ENCODE measurements at regions not wholly inside any gene's neighbourhood (a gene's known extent, or its start where the extent isn't known, plus 50 kb on each side); places are given as distances from the start of the nearest gene placed in this dataset.
"Not testable (repeated sequence)": the region's sequence is repeated elsewhere in the genome, so short reads cannot be mapped to it uniquely, and the experiment has no call there.

GRCh38 chr13:65273811-65274420, 1956.2 kb downstream of the PCDH9 start:
- not testable (repeated sequence) for DNase-seq

- no peak for DNase-seq
These were observed 1962.1 kb downstream of the PCDH9 start for GRCh38 chr13:65268009-65268408.

DNA sequence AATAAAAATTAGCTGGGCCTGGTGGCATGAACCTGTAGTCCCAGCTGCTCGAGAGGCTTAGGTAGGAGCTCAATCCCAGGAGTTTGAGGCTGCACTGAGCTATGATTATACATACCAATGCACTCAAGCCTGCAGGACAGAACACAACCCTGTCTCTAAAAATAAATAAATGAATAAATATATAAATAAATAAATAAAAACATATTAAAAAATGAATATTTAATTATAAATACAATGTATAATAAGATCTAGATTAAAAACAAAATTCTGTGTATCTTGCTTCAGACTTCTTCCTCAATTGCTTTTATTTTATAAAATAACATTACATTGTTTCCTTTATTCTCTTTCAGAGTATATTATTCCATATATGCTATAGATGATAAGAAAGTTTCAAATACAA, 1964.1 kb downstream of the PCDH9 start:
- DNase-seq: no peak

DNA sequence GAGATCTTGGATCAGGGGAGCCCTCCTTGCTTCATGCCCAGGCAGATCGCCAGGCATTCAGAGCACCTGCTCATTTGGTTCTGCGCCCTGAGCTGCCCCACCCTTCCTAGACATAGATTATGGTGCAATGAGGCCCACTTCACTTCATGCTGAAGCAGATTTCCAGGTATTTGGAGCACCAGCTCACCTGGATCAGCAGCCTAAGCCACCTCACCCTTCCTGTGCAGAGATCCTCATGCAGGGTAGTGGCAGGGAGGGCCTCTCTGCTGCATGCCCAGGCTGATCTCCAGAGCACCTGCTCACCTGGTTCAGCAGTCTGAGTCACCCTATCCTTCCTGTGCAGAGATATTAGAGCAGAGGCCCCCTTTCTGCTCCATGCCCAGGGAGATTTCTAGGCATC, 1966.1 kb downstream of the PCDH9 start:
- no peak for DNase-seq

DNA sequence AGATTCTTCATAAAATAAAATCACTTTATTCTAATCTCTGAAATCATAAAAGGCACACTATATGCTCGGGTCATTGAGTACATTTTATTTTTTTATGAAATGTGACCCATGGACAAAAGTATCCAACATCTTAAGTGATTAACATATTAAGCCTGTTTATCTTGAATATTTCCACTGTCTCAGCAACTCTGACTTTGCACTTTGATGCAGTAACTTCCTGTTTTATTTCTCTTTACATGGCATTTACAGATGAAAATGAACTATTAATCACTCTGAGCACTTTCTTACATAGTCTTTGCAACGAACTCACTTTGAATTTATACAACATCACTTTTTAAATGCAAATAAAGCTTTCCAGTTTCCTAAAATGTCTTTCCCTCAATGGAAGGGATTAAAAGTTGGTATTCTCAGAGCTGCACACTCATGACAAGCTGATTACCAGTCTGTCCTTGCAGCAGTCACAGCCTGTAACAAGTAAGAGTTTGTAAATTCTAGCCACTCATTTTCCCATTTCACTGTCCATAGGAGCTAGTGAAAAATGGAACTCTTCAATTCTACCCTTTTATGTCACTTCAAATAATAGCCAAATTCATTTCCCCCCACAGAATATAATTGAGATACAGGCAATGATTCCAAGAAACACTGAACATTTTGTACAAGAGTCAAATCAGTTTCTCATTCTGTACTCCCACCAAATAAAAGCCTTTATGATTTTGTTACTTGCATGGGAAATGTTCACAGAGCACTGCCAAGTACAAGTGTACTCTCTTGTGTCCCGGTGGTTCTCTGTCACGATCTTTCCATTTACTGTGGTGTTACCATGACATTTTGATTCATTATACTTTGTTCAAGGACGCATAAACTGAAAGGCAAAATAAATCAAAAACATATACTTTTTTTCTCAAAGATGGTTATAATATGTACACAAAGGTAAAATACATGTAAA, 1968.9 kb downstream of the PCDH9 start:
- DNase-seq: no peak

DNA sequence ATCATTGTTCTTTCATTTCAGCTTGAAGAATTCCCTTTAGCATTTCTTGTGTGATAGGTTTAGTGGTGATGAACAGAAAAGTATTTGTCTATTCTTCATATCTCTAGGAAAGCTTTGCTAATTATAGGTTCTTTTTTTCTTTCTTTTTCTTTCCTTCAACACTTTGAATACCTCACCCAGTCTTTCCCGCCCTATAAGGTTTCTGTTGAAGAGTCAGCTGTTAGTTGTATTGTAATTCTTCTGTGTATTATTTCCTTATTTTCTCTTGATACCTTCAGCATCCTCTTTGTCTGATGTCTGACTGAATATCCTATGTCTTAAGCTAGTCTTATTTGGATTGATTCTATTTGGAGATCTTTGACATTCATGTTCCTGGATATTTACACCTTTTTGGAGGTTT, 1989.4 kb downstream of the PCDH9 start:
- no peak for DNase-seq

- DNase-seq: no peak
These were observed 1993.2 kb downstream of the PCDH9 start for GRCh38 chr13:65236841-65237418.

DNA sequence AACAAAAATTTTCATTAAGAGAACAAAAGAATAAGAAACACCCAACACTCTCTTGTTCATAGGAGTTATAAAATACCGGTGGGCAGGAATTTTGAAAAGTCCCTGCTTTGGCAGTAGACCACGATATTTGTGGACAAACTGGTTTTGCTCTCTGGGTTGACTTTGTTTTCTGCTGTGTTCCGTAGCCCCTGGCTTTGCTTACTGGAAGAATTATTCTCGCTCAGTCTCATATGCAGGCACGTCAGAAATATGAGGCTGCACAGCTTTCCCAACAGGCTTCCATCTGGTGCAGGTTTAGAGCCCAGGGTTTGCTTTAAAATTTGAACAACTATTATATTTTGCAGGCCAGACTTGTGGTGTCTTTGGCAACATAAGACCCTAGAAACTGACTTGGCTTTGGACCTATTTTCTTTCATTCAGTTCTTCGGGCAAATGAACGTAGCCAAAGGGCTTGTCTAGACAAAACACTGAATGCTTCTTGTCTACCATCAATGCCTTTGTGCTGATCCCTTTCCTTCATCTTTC, 2012.6 kb downstream of the PCDH9 start:
- DNase-seq: peak; percentile 34

DNA sequence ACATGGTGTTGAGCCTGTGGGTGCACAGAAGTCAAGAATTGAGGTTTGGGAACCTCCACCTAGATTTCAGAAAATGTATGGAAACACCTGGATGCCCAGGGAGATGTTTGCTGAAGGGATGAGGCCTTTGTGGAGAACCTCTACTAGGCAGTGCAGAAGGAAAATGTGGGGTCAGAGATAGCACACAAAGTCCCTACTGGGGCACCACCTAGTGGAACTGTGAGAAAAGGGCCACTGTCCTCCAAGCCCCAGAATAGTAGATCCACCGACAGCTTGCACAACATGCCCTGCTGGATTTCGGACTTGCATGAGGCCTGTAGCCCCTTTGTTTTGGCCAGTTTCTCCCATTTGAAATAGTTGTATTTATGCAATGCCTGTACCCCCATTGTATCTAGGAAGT, 2027.3 kb downstream of the PCDH9 start:
- not testable (repeated sequence) for DNase-seq

DNA sequence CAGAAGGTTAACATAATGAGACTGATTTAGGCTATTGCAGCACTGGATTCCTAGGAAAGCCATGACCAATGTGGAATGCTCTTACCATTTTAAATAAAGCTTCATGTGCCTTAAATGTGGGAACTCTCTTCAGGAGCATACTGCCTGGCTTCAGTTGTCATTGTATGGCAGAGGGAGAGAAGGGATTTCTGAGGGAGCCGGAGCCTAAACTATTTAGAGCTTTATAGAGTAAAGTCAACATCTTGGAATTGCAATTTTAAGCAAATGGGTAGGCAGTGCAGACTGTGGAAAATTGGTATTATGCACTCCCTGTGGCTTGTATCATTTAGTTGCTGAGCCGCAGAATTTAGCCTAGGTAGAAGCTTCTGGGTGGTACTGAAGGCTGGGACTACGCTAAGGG, 2041.4 kb downstream of the PCDH9 start:
- no peak for DNase-seq

GRCh38 chr13:65168026-65168425, 2062.1 kb downstream of the PCDH9 start:
- no peak for DNase-seq

- DNase-seq: no peak
These were observed 2063.5 kb downstream of the PCDH9 start for GRCh38 chr13:65166675-65167074.

DNA sequence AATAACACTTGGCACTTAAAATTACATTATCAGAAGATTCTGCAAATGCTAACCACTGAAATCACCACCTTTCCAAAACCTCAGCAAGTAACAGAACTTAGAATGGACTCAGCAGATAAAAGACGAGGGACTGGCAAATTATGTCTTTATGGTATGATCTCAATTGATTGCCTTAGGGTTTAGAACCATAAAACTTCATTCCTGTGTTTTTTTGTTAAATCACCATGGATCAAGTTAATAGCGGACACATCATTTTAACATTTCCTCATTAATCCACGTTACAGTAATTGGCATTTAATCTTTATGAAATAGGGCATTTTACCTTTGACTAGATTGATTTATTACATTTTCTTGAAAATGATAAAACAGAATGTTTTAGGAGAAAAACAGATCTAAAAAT, 2070.3 kb downstream of the PCDH9 start:
- DNase-seq: no peak

DNA sequence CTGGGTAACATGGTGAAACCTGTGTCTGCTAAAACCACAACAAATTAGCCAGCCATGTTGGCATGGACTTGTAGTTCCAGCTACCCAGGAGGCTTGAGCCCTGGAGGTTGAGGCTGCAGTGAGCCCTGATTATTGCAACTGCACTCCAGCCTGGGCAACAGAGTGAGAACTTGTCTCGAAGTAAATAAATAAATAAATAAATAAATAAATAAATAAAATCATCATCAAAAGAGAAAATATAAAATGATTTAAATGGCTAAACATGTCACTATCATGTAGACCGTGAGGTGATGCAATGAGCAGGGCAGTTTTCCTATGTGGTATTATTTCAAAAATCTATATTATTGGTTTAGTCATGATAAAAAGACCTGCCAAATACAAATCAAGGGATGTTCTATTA, 2074.3 kb downstream of the PCDH9 start:
- no peak for DNase-seq

DNA sequence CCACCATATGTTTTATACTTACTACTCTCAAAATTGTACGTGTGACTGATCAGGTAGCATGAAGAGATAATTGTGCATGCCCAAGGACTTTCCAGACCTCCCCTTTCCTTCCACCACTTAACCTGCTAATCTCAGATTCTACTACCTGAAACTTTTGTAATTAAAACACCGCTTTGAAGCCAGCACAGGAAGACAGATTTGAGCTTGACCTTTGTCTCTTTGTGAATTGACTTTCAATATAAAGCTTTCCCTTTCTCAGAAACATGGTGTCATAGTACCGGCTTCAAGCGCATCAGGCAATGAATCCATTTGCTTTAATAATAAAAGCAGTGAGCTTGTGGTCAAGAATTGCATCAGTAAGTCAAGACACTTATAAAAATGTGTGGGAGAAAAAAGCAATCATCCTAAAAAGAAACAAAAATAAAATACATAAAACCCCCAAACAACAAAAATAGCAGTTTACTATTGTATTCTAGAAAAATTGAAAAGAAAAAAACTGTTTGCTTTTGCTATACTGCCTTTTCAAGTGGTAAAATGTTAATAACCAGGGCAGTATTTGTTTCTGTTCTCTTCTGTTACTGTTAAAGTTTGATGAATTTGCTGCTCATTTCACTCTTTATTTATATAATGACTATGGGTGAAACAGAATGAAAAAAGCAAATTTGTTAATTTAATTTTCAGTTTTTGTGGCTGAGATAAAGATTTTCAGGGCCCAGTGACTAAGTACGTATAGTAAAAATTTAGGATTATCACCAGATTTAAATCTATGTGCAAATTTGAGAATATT, 2075.3 kb downstream of the PCDH9 start:
- no peak for DNase-seq

DNA sequence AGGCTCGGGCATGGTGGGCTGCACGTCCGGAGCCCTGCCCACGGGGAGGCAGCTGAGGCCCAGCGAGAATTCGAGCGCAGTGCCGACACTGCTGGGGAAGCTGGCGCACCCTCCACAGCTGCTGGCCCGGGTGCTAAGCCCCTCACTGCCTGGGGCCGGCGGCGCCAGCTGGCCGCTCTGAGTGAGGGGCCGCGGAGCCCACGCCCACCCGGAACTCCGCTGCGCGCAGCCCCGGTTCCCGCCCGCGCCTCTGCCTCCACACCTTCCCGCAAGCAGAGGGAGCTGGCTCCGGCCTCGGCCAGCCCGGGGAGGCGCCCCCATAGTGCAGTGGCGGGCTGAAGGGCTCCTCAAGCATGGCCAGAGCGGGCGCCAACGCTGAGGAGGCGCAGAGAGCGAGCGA, 2080.4 kb downstream of the PCDH9 start:
- no peak for DNase-seq

DNA sequence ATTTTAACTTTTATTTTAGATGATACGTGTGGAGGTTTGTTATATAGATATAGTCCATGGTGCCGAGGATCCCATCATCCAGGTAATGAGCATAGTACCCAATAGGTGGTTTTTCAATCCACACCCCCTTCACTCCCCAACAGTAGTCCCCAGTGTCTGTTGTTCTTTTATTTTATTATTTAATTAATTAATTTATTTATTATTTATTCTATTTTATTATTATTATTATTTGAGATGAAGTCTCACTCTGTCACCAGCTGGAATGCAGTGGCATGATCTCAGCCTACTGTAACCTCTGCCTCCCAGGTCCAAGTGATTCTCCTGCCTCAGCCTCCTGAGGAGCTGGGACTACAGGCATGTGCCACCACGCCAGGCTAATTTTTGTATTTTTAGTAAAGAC, 2086.2 kb downstream of the PCDH9 start:
- no peak for DNase-seq

DNA sequence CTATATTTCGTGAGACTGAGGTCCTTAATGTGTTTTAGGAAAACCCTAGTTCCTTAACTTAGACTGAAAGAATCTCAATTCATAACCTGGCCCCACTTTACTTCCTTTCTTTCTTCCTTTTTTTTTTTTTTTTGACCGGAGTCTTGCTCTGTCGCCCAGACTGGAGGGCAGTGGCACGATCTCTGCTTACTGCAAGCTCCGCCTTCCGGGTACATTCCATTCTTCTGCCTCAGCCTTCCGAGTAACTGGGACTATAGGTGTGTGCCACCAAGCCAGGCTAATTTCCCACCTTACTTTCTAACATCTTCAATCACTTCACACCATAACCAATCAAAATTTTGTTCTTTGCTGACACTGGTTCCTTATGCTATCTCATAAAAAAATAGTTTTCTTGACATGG, 2097.0 kb downstream of the PCDH9 start:
- DNase-seq: no peak

GRCh38 chr13:65125236-65125635, 2104.9 kb downstream of the PCDH9 start:
- no peak for DNase-seq

GRCh38 chr13:65112531-65112941, 2117.6 kb downstream of the PCDH9 start:
- DNase-seq: no peak

DNA sequence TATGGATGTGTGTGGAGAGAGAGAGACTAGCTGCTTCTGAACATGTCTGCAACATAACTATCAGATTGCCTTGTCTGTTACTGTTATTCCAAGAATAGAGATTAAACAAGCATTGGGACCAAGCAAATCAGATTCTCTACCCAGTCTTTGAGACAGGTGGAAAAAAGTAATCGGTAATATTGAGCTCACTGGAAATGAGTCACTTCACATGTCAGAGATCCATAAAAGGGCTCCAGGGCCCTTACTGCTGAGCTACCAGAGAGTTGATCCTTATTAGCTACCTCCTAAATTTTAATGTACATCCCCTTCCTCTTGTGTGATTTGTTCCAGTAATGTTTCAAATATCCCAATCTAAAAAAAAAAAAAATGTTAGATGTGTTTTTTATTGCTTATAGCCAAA, 2118.0 kb downstream of the PCDH9 start:
- no peak for DNase-seq

GRCh38 chr13:65111223-65111622, 2118.9 kb downstream of the PCDH9 start:
- no peak for DNase-seq

- not testable (repeated sequence) for DNase-seq
These were observed 2125.7 kb downstream of the PCDH9 start for GRCh38 chr13:65104436-65104835.

Data from NCI-H446 treated with DMSO at 0.1 percent for 48 hours (cell line).